MM.1S (cell line): ENCODE measurements at regions not wholly inside any gene's neighbourhood (a gene's known extent, or its start where the extent isn't known, plus 50 kb on each side); places are given as distances from the start of the nearest gene placed in this dataset.
A peak's percentile ranks its signal among the peaks of the same experiment; 100 is the strongest.

Experiments used
- DNase-seq: peaks from one replicate; pipeline ENCODE4 v3.0.0-alpha.2; 2015
- H2AFZ ChIP-seq: fragments of 300-600 bp; sonication (generic); 2 replicates; pipeline ENCODE4 v1.6.0; 2016; ENCODE audit warnings: antibody characterized with exemption, low read length
- H3F3A ChIP-seq: fragments of 300-600 bp; sonication (generic); 2 replicates; pipeline ENCODE4 v1.6.1; 2016; ENCODE audit warnings: mild to moderate bottlenecking, antibody characterized with exemption, low read length, moderate library complexity, mixed read lengths; ENCODE audit not compliant: insufficient read depth
- H3K27ac ChIP-seq: fragments of 300-600 bp; sonication (generic); 2 replicates; pipeline ENCODE4 v1.5.1; 2016; ENCODE audit warnings: mild to moderate bottlenecking, low read length
- H3K27me3 ChIP-seq: fragments of 300-600 bp; sonication (generic); replicated peaks from 2 replicates; pipeline ENCODE4 v1.6.0; 2016; ENCODE audit warnings: low read length; ENCODE audit not compliant: insufficient read depth
- H3K36me3 ChIP-seq: fragments of 300-600 bp; sonication (generic); replicated peaks from 2 replicates; pipeline ENCODE4 v1.6.1; 2016; ENCODE audit warnings: mild to moderate bottlenecking, low read length, mixed read lengths; ENCODE audit not compliant: insufficient read depth
- H3K4me1 ChIP-seq: fragments of 300-600 bp; sonication (generic); 2 replicates; pipeline ENCODE4 v1.6.1; 2016; ENCODE audit warnings: low read length, mixed read lengths
- H3K4me2 ChIP-seq: fragments of 300-600 bp; sonication (generic); 2 replicates; pipeline ENCODE4 v1.6.0; 2016; ENCODE audit warnings: low read depth, low read length
- H3K4me3 ChIP-seq: fragments of 300-600 bp; sonication (generic); 2 replicates; pipeline ENCODE4 v1.5.1; 2016; ENCODE audit warnings: low read length, mixed read lengths
- H3K79me2 ChIP-seq: fragments of 300-600 bp; sonication (generic); 2 replicates; pipeline ENCODE4 v1.6.1; 2016; ENCODE audit warnings: mixed run types, low read length, mixed read lengths
- H3K9ac ChIP-seq: fragments of 300-600 bp; sonication (generic); 2 replicates; pipeline ENCODE4 v1.6.1; 2016; ENCODE audit warnings: low read length, mixed read lengths
- H3K9me2 ChIP-seq: fragments of 300-600 bp; sonication (generic); replicated peaks from 2 replicates; pipeline ENCODE4 v1.6.1; 2016; ENCODE audit warnings: mild to moderate bottlenecking, low read length, mixed read lengths; ENCODE audit not compliant: insufficient read depth
- H3K9me3 ChIP-seq: fragments of 300-600 bp; sonication (generic); replicated peaks from 2 replicates; pipeline ENCODE4 v1.6.1; 2016; ENCODE audit warnings: mild to moderate bottlenecking, low read length, mixed read lengths; ENCODE audit not compliant: insufficient read depth
- H4K20me1 ChIP-seq: fragments of 300-600 bp; sonication (generic); 2 replicates; pipeline ENCODE4 v1.6.1; 2016; ENCODE audit warnings: mild to moderate bottlenecking, low read length, moderate library complexity, mixed read lengths; ENCODE audit not compliant: insufficient read depth
- EZH2 ChIP-seq: fragments of 300-600 bp; sonication (generic); optimal IDR thresholded peaks from 2 replicates; pipeline ENCODE3; 2017; ENCODE audit warnings: low read depth, mild to moderate bottlenecking, antibody characterized with exemption, low read length, mixed read lengths
- EZH2phosphoT487 ChIP-seq: fragments of 300-600 bp; sonication (generic); IDR thresholded peaks from 2 replicates; pipeline ENCODE4 v1.6.1; 2018; ENCODE audit warnings: antibody characterized with exemption, low read length
- TF ChIP-seq, protein P1 (sequence below): fragments of 300-600 bp; sonication (generic); IDR thresholded peaks from 2 replicates; pipeline ENCODE4 v1.5.1; 2016; ENCODE audit warnings: antibody characterized with exemption, low read length, mixed read lengths

DNA sequence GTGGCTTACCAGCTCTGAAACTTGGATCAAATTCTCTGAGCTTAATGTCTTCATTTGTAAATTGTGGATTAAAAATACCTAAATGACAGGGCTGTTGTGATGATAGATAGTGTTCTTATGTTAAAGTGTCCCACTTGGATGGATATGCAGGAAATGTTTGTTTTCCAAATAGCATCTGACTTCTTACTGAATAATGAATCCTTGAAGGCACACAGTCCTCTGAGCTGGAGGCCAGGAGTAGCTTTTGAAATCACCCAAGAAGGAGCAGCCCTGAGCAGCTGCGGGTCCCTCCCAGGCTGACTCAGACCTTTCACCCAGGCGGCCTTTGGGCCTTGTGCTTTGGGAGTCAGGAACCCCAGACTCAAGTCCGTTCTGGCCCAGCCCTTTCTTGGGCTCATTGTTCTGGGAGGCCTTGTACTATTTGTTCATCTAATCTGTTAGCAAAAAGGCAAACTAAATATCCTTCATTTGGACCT, 173.0 kb upstream of the GATA6 start:
- Histone ChIP-seq H3K4me1 (no peaks in the 10 kb centered on the region), H3K9me3 (no peaks in the 10 kb centered on the region), H3K4me3 (no peak overlapping the region), H3K79me2 (no peaks in the 10 kb centered on the region), H2AFZ (no peak overlapping the region), H3F3A (no peaks in the 10 kb centered on the region), H3K9ac (no peak overlapping the region), H3K9me2 (no peaks in the 10 kb centered on the region), H3K4me2 (no peak overlapping the region), H3K27me3 (no peaks in the 10 kb centered on the region), H4K20me1 (no peaks in the 10 kb centered on the region), H3K36me3 (no peaks in the 10 kb centered on the region), H3K27ac (no peak overlapping the region)
- TF ChIP-seq EZH2 (no peak), EZH2phosphoT487 (no peak)
- TF ChIP-seq, protein P1, sequence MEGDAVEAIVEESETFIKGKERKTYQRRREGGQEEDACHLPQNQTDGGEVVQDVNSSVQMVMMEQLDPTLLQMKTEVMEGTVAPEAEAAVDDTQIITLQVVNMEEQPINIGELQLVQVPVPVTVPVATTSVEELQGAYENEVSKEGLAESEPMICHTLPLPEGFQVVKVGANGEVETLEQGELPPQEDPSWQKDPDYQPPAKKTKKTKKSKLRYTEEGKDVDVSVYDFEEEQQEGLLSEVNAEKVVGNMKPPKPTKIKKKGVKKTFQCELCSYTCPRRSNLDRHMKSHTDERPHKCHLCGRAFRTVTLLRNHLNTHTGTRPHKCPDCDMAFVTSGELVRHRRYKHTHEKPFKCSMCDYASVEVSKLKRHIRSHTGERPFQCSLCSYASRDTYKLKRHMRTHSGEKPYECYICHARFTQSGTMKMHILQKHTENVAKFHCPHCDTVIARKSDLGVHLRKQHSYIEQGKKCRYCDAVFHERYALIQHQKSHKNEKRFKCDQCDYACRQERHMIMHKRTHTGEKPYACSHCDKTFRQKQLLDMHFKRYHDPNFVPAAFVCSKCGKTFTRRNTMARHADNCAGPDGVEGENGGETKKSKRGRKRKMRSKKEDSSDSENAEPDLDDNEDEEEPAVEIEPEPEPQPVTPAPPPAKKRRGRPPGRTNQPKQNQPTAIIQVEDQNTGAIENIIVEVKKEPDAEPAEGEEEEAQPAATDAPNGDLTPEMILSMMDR, result no peak
- DNase-seq, result no peak

DNA sequence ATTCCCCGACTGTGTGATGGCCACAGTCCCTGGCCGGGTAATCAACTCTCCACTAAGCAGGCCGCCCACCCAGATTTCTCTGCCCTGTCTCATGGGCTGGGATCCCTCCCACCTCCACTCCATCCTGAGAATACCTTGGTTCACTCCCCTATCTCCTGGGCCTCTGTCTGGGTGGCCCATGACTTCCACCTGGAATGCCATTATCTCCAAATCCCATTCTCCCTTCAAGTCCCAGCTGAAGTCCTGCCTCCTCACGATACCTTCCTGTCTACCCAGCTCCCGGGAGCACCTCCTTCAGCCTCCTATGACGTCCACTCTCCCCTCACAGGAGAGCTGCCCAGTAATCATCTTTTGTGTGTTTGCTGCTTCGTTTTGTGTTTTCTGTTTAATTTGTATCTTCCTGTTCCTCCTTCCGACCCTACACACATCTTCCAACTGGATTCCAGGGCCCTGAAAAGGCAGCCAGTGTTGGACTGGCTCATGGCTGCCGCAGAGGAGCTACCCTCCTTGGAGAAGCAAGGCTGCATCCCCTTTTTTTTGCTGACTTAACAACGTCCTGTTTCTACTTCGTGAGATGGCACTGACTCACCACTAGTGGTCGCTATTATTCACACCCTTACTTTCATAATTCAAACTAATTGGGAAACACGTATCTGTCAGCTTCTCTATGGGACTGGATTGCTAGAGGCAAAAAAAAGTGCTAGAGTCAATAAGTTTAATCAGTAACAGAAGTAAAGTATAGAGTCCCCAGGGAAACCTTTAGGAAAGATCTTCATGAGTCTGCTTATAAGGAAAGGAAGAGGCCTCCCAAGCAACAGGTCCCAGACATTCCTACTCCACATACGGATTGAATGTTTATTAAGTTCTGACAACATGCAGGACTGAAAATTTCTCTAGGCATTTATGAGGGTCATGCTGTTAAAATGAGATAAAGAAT, 171.9 kb upstream of the GATA6 start:
- no peak overlapping the region for H3K4me3 ChIP-seq
- DNase-seq, result peak; percentile 51

DNA sequence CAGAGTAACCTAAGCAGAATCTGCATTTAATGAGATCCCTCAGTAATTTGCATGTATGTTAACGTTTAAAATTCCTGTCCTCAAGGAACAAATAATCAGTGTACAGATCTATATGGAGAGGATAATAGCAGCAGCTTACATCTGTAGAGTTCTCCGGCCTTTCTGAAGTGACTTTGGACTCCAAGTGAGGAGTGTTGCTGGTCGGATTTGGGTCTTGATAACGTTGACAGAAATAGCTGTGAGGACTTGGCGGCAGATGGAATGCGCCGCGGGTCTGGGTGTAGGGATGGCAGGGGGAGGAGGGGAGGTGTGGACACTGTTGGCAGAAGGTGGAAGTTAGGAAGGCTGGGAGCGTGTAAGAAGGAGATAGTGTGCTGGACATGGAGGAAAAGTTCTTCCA, 170.9 kb upstream of the GATA6 start:
- no peaks in the 10 kb centered on the region for H3K9me2 ChIP-seq
- no peak overlapping the region for H3K27ac ChIP-seq
- H3K4me1 ChIP-seq, result no peaks in the 10 kb centered on the region
- H3K4me3 ChIP-seq, result no peak overlapping the region
- H3K9me3 ChIP-seq, result no peaks in the 10 kb centered on the region
- H4K20me1 ChIP-seq, result no peaks in the 10 kb centered on the region
- H3K79me2 ChIP-seq, result no peaks in the 10 kb centered on the region
- no peak overlapping the region for H2AFZ ChIP-seq
- TF ChIP-seq EZH2phosphoT487 (no peak), EZH2 (no peak)
- TF ChIP-seq, protein P1, result no peak
- no peak overlapping the region for H3K4me2 ChIP-seq
- no peak overlapping the region for H3K9ac ChIP-seq
- no peaks in the 10 kb centered on the region for H3F3A ChIP-seq
- no peaks in the 10 kb centered on the region for H3K27me3 ChIP-seq
- no peak for DNase-seq
- H3K36me3 ChIP-seq, result no peaks in the 10 kb centered on the region

More for the DNA sequence above, 171.9 kb upstream of the GATA6 start:
- H3K79me2 ChIP-seq, result no peaks in the 10 kb centered on the region
- no peaks in the 10 kb centered on the region for H3K9me2 ChIP-seq
- H4K20me1 ChIP-seq, result no peaks in the 10 kb centered on the region
- H3K4me1 ChIP-seq, result no peaks in the 10 kb centered on the region
- H3K27me3 ChIP-seq, result no peaks in the 10 kb centered on the region
- TF ChIP-seq, protein P1, result peak; percentile 88
- TF ChIP-seq EZH2phosphoT487, result no peak
- TF ChIP-seq EZH2, result no peak
- no peaks in the 10 kb centered on the region for H3K9me3 ChIP-seq
- no peaks in the 10 kb centered on the region for H3F3A ChIP-seq
- no peaks in the 10 kb centered on the region for H3K36me3 ChIP-seq
- no peak overlapping the region; the same call in 1 of the 2 replicates for H3K4me2 ChIP-seq
- H3K27ac ChIP-seq, result no peak overlapping the region
- H2AFZ ChIP-seq, result peak overlapping the region; percentile 37; the same call in 1 of the 2 replicates
- no peak overlapping the region for H3K9ac ChIP-seq
